ENCODE measurements at regions not wholly inside any gene's neighbourhood (a gene's known extent, or its start where the extent isn't known, plus 50 kb on each side); places are given as distances from the start of the nearest gene placed in this dataset.

GRCh38 chr3:168808596-168808995, 712.9 kb upstream of the GOLIM4 start (continued):
- TF ChIP-seq JUN (CRISPR knock-in tag; IDR thresholded peaks at IDR 0.05) = no peak
- no peak for TF ChIP-seq ZNF416 (CRISPR knock-in tag; IDR thresholded peaks at IDR 0.05)
- TF ChIP-seq ZNF281 (CRISPR knock-in tag; IDR thresholded peaks at IDR 0.05) = no peak
- no peak for TF ChIP-seq SMAD3 (CRISPR knock-in tag; IDR thresholded peaks at IDR 0.05; ENCODE audit: borderline replicate concordance)
- TF ChIP-seq ZNF671 (CRISPR knock-in tag; IDR thresholded peaks at IDR 0.05) = no peak

- DNase-seq (ENCODE audit: low spot score) (peak; percentile 21), ATAC-seq (peak; percentile 75)
- ChIA-PET POLR2A (interaction anchor here (1.2 kb wide), 1 partner anchor 15 kb away, joined by 3 read pairs; no protein-coding TSS in a partner anchor), CTCF (no interaction called here)
- peaks cover 62% of the 10 kb centered on the region for H3K4me1 Mint-ChIP-seq
- TF ChIP-seq HMGXB4 (CRISPR knock-in tag; IDR thresholded peaks at IDR 0.05) = no peak
- TF ChIP-seq ARID4B (CRISPR knock-in tag; IDR thresholded peaks at IDR 0.05; ENCODE audit: borderline replicate concordance) = no peak
- peak overlapping the region; percentile 54 for H3K27ac Mint-ChIP-seq
- no peaks in the 10 kb centered on the region for H3K36me3 Mint-ChIP-seq
- H3K4me3 Mint-ChIP-seq = no peak overlapping the region
- H3K9me3 Mint-ChIP-seq = no peaks in the 10 kb centered on the region
- no peaks in the 10 kb centered on the region for H3K27me3 Mint-ChIP-seq (ENCODE audit: low read depth)
Measured at GRCh38 chr3:168807448-168807847, 711.7 kb upstream of the GOLIM4 start.

GRCh38 chr3:168806871-168807270, 711.1 kb upstream of the GOLIM4 start:
- no peak overlapping the region for H3K4me3 Mint-ChIP-seq
- no peak for ATAC-seq
- no peaks in the 10 kb centered on the region for H3K27me3 Mint-ChIP-seq (ENCODE audit: low read depth)
- ChIA-PET POLR2A (no interaction called here), CTCF (no interaction called here)
- no peak for DNase-seq (ENCODE audit: low spot score)
- H3K36me3 Mint-ChIP-seq = no peaks in the 10 kb centered on the region
- no peaks in the 10 kb centered on the region for H3K9me3 Mint-ChIP-seq
- H3K27ac Mint-ChIP-seq = no peak overlapping the region
- H3K4me1 Mint-ChIP-seq = peaks cover 58% of the 10 kb centered on the region
- TF ChIP-seq SMAD4 (CRISPR knock-in tag; IDR thresholded peaks at IDR 0.05) (no peak), ETV6 (CRISPR knock-in tag; IDR thresholded peaks at IDR 0.05) (no peak), E2F4 (CRISPR knock-in tag; IDR thresholded peaks at IDR 0.05; ENCODE audit: borderline replicate concordance, low read depth) (no peak), ELF4 (CRISPR knock-in tag; IDR thresholded peaks at IDR 0.05; ENCODE audit: low read depth) (no peak), USF1 (CRISPR knock-in tag; IDR thresholded peaks at IDR 0.05) (no peak), FOXP4 (CRISPR knock-in tag; IDR thresholded peaks at IDR 0.05) (no peak), KAT7 (CRISPR knock-in tag; IDR thresholded peaks at IDR 0.05; ENCODE audit: borderline replicate concordance) (no peak), SP1 (CRISPR knock-in tag; conservative IDR thresholded peaks at IDR 0.05) (no peak), ZNF512 (CRISPR knock-in tag; IDR thresholded peaks at IDR 0.05; ENCODE audit: borderline replicate concordance) (no peak), SOX15 (CRISPR knock-in tag; IDR thresholded peaks at IDR 0.05) (no peak)
